ENCODE measurements at regions not wholly inside any gene's neighbourhood (a gene's known extent, or its start where the extent isn't known, plus 50 kb on each side); places are given as distances from the start of the nearest gene placed in this dataset.
A peak's percentile ranks its signal among the peaks of the same experiment; 100 is the strongest.

DNA sequence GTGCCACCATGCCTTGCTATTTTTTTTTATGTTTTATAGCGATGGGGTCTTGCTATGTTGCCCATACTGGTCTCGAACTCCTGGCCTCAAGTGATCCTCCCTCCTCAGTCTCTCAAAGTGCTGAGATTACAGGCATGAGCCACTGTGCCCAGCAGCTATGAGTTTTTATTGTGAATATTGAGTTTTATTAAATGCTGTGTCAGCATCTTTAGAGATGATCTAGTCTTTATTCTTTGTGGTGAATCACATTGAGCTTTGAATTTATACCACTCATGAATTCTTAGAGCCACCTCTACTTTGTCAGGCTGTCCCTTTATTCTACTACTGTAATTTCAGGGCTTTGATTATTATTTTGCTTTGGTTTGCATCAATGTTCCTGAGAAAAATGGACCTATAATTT is 428.3 kb downstream of the BTBD3 start:
- Mint-ChIP-seq H3K4me3 (no peak overlapping the region), H3K27ac (no peak overlapping the region), H3K4me1 (peaks cover 0 to 2% (median 0%) of the 10 kb centered on the region in 7 donors), H3K36me3 (peaks cover 0 to 5% (median 0%) of the 10 kb centered on the region in 5 donors), H3K27me3 (no peaks in the 10 kb centered on the region), H3K9me3 (peaks cover 2 to 19% (median 6%) of the 10 kb centered on the region in 11 donors)
- intact Hi-C loops (cut with micrococcal nuclease): no loop called here
- no peaks in the 10 kb centered on the region for H3K36me3 ChIP-seq (ENCODE audit: control insufficient read depth in 2 of 3, insufficient read depth in 3 of 3, low read length in 3 of 3)
- ChIA-PET POLR2A (no interaction called here), CTCF (no interaction called here)
- H3K4me1 ChIP-seq (ENCODE audit: control insufficient read depth in 2 of 2, insufficient read depth in 2 of 2, low read length in 2 of 2): no peaks in the 10 kb centered on the region
- no peaks in the 10 kb centered on the region for H3K9me3 ChIP-seq (ENCODE audit: control insufficient read depth in 2 of 3, low read length in 3 of 3)
- DNase-seq (no peak), ATAC-seq (no peak)
- no peak overlapping the region for H3K4me3 ChIP-seq (ENCODE audit: low read length)
- H3K27me3 ChIP-seq (ENCODE audit: control insufficient read depth in 2 of 2, insufficient read depth in 2 of 2, low read length in 2 of 2): no peaks in the 10 kb centered on the region
- no peak overlapping the region for H3K27ac ChIP-seq (ENCODE audit: low read depth, low read length)

DNA sequence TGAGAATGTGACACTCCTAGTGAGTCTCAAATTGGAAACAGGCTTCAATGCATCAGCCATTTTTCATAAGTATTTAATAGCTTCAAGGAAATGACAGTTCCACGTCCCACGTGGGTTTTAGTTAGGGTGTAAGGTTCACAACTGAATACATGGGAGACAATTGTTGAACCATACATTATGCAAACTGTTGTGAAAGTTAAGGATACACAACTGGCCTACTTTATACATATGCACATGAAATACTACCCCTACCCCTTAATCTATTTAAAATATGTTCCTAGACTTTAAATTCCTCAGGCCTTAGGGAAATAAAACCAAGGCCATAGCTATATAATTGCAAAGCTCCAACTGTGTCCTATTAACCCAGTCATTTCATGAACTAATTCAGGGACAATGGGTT is 436.1 kb downstream of the BTBD3 start:
- Histone ChIP-seq H3K4me1 (ENCODE audit: control insufficient read depth in 2 of 2, insufficient read depth in 2 of 2, low read length in 2 of 2) (no peaks in the 10 kb centered on the region), H3K27ac (ENCODE audit: low read depth, low read length) (no peak overlapping the region), H3K4me3 (ENCODE audit: low read length) (no peak overlapping the region), H3K36me3 (ENCODE audit: control insufficient read depth in 2 of 3, insufficient read depth in 3 of 3, low read length in 3 of 3) (no peaks in the 10 kb centered on the region), H3K9me3 (ENCODE audit: control insufficient read depth in 2 of 3, low read length in 3 of 3) (no peaks in the 10 kb centered on the region), H3K27me3 (ENCODE audit: control insufficient read depth in 2 of 2, insufficient read depth in 2 of 2, low read length in 2 of 2) (no peaks in the 10 kb centered on the region)
- CTCF ChIA-PET: no interaction called here
- ATAC-seq (no peak), DNase-seq (no peak)
- POLR2A ChIA-PET: no interaction called here
- Mint-ChIP-seq H3K27ac (no peak overlapping the region), H3K9me3 (peaks cover 0 to 21% (median 6%) of the 10 kb centered on the region in 11 donors), H3K4me3 (no peak overlapping the region), H3K27me3 (no peaks in the 10 kb centered on the region), H3K4me1 (no peaks in the 10 kb centered on the region), H3K36me3 (no peaks in the 10 kb centered on the region)
- intact Hi-C loops (cut with micrococcal nuclease): loop anchor here in 1 of 2 donors (5.0 kb wide), 1 partner anchor 327 kb away; no protein-coding TSS in a partner anchor

- H3K27me3 ChIP-seq (ENCODE audit: control insufficient read depth in 2 of 2, insufficient read depth in 2 of 2, low read length in 2 of 2): no peaks in the 10 kb centered on the region
- no peaks in the 10 kb centered on the region for H3K9me3 ChIP-seq (ENCODE audit: control insufficient read depth in 2 of 3, low read length in 3 of 3)
- H3K4me3 ChIP-seq (ENCODE audit: low read length): no peak overlapping the region
- peak overlapping the region in 1 of 10 donors; percentile 8 for H3K4me3 Mint-ChIP-seq
- H3K4me1 Mint-ChIP-seq: no peaks in the 10 kb centered on the region
- H3K27ac ChIP-seq (ENCODE audit: low read depth, low read length): no peak overlapping the region
- no peaks in the 10 kb centered on the region for H3K36me3 Mint-ChIP-seq
- no peaks in the 10 kb centered on the region for H3K36me3 ChIP-seq (ENCODE audit: control insufficient read depth in 2 of 3, insufficient read depth in 3 of 3, low read length in 3 of 3)
- H3K27me3 Mint-ChIP-seq: no peaks in the 10 kb centered on the region
- no peaks in the 10 kb centered on the region for H3K4me1 ChIP-seq (ENCODE audit: control insufficient read depth in 2 of 2, insufficient read depth in 2 of 2, low read length in 2 of 2)
- intact Hi-C loops (cut with micrococcal nuclease): loop anchor here in 1 of 2 donors (5.0 kb wide), 1 partner anchor 327 kb away; no protein-coding TSS in a partner anchor
- no peak for DNase-seq
- H3K27ac Mint-ChIP-seq: no peak overlapping the region
- no peak for ATAC-seq
- peaks cover 0 to 24% (median 6%) of the 10 kb centered on the region in 11 donors for H3K9me3 Mint-ChIP-seq
- POLR2A ChIA-PET: no interaction called here
- CTCF ChIA-PET: no interaction called here
Observed at GRCh38 chr20:12354725-12355124, 437.0 kb downstream of the BTBD3 start.

DNA sequence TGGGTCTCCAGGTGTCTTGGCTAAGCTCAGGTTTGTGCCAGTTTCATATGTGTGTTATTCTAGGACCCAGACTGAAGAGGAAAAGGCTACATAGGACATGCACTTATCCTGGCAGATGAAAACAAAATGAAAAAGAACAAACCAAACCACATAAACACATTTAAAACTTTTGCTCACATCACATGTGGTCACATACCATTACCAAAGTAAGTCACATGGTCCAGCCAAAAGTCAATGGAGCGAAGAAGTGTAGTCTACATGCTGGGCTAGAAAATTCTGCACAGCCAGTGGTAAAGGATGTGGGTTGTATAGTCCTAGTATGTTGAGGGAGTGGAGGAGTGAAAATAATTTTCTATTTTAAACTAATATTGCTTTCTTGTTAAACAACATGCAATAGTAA is 437.5 kb downstream of the BTBD3 start:
- no peak for ATAC-seq
- Histone ChIP-seq H3K4me3 (ENCODE audit: low read length) (no peak overlapping the region), H3K36me3 (ENCODE audit: control insufficient read depth in 2 of 3, insufficient read depth in 3 of 3, low read length in 3 of 3) (no peaks in the 10 kb centered on the region), H3K9me3 (ENCODE audit: control insufficient read depth in 2 of 3, low read length in 3 of 3) (no peaks in the 10 kb centered on the region), H3K27ac (ENCODE audit: low read depth, low read length) (no peak overlapping the region), H3K27me3 (ENCODE audit: control insufficient read depth in 2 of 2, insufficient read depth in 2 of 2, low read length in 2 of 2) (no peaks in the 10 kb centered on the region), H3K4me1 (ENCODE audit: control insufficient read depth in 2 of 2, insufficient read depth in 2 of 2, low read length in 2 of 2) (no peaks in the 10 kb centered on the region)
- intact Hi-C loops (cut with micrococcal nuclease): no loop called here
- ChIA-PET POLR2A (no interaction called here), CTCF (no interaction called here)
- no peaks in the 10 kb centered on the region for H3K4me1 Mint-ChIP-seq
- DNase-seq: no peak
- no peaks in the 10 kb centered on the region for H3K36me3 Mint-ChIP-seq
- H3K4me3 Mint-ChIP-seq: no peak overlapping the region
- no peaks in the 10 kb centered on the region for H3K27me3 Mint-ChIP-seq
- H3K9me3 Mint-ChIP-seq: peaks cover 0 to 24% (median 6%) of the 10 kb centered on the region in 11 donors
- no peak overlapping the region for H3K27ac Mint-ChIP-seq

GRCh38 chr20:12358006-12358654 is 440.4 kb downstream of the BTBD3 start:
- Histone ChIP-seq H3K27me3 (ENCODE audit: control insufficient read depth in 2 of 2, insufficient read depth in 2 of 2, low read length in 2 of 2) (no peaks in the 10 kb centered on the region), H3K9me3 (ENCODE audit: control insufficient read depth in 2 of 3, low read length in 3 of 3) (no peaks in the 10 kb centered on the region), H3K36me3 (ENCODE audit: control insufficient read depth in 2 of 3, insufficient read depth in 3 of 3, low read length in 3 of 3) (no peaks in the 10 kb centered on the region), H3K4me1 (ENCODE audit: control insufficient read depth in 2 of 2, insufficient read depth in 2 of 2, low read length in 2 of 2) (no peaks in the 10 kb centered on the region), H3K27ac (ENCODE audit: low read depth, low read length) (no peak overlapping the region), H3K4me3 (ENCODE audit: low read length) (no peak overlapping the region)
- ChIA-PET CTCF (no interaction called here), POLR2A (no interaction called here)
- DNase-seq: no peak
- intact Hi-C loops (cut with micrococcal nuclease): no loop called here
- Mint-ChIP-seq H3K27me3 (no peaks in the 10 kb centered on the region), H3K9me3 (peaks cover 0 to 27% (median 9%) of the 10 kb centered on the region in 11 donors), H3K36me3 (peaks cover 0 to 3% (median 0%) of the 10 kb centered on the region in 5 donors), H3K4me1 (no peaks in the 10 kb centered on the region), H3K27ac (no peak overlapping the region), H3K4me3 (no peak overlapping the region)
- no peak for ATAC-seq

GRCh38 chr20:12358655-12359009 is 440.9 kb downstream of the BTBD3 start:
- H3K4me3 ChIP-seq (ENCODE audit: low read length): no peak overlapping the region
- ChIA-PET POLR2A (no interaction called here), CTCF (no interaction called here)
- Mint-ChIP-seq H3K36me3 (peaks cover 0 to 4% (median 0%) of the 10 kb centered on the region in 5 donors), H3K27me3 (no peaks in the 10 kb centered on the region), H3K4me3 (no peak overlapping the region), H3K9me3 (peaks cover 0 to 27% (median 10%) of the 10 kb centered on the region in 11 donors), H3K4me1 (no peaks in the 10 kb centered on the region), H3K27ac (no peak overlapping the region)
- H3K4me1 ChIP-seq (ENCODE audit: control insufficient read depth in 2 of 2, insufficient read depth in 2 of 2, low read length in 2 of 2): no peaks in the 10 kb centered on the region
- H3K9me3 ChIP-seq (ENCODE audit: control insufficient read depth in 2 of 3, low read length in 3 of 3): no peaks in the 10 kb centered on the region
- H3K36me3 ChIP-seq (ENCODE audit: control insufficient read depth in 2 of 3, insufficient read depth in 3 of 3, low read length in 3 of 3): no peaks in the 10 kb centered on the region
- no peak for ATAC-seq
- intact Hi-C loops (cut with micrococcal nuclease): no loop called here
- no peak for DNase-seq
- no peak overlapping the region for H3K27ac ChIP-seq (ENCODE audit: low read depth, low read length)
- no peaks in the 10 kb centered on the region for H3K27me3 ChIP-seq (ENCODE audit: control insufficient read depth in 2 of 2, insufficient read depth in 2 of 2, low read length in 2 of 2)

DNA sequence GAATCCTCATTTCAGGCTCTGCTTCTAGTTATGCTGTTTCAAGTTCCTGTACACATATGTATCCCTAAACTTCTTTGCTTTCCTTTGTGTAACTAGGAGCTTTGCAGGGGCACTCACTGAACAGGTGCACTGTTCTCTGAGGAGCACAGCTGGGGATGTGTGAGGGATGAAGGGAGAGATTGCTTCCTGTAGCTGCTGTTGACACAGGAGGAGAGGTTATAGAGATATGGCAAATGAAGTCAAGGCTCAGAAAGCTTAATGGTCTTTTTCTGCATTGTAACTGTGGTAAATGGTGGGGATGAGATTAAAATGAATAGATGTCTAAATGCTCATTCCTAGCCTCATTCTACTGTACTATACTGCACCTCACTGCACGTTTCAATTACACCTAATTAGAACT is 454.3 kb downstream of the BTBD3 start:
- intact Hi-C loops (cut with micrococcal nuclease): no loop called here
- no peaks in the 10 kb centered on the region for H3K4me1 ChIP-seq (ENCODE audit: control insufficient read depth in 2 of 2, insufficient read depth in 2 of 2, low read length in 2 of 2)
- no peaks in the 10 kb centered on the region for H3K36me3 ChIP-seq (ENCODE audit: control insufficient read depth in 2 of 3, insufficient read depth in 3 of 3, low read length in 3 of 3)
- no peaks in the 10 kb centered on the region for H3K27me3 ChIP-seq (ENCODE audit: control insufficient read depth in 2 of 2, insufficient read depth in 2 of 2, low read length in 2 of 2)
- CTCF ChIA-PET: no interaction called here
- no peak overlapping the region for H3K27ac Mint-ChIP-seq
- H3K27ac ChIP-seq (ENCODE audit: low read depth, low read length): no peak overlapping the region
- DNase-seq: no peak
- peaks cover 0 to 3% (median 0%) of the 10 kb centered on the region in 5 donors for H3K36me3 Mint-ChIP-seq
- H3K9me3 Mint-ChIP-seq: peaks cover 0 to 10% (median 8%) of the 10 kb centered on the region in 11 donors
- no peak for ATAC-seq
- H3K9me3 ChIP-seq (ENCODE audit: control insufficient read depth in 2 of 3, low read length in 3 of 3): no peaks in the 10 kb centered on the region
- H3K4me1 Mint-ChIP-seq: no peaks in the 10 kb centered on the region
- no peak overlapping the region for H3K4me3 ChIP-seq (ENCODE audit: low read length)
- no peaks in the 10 kb centered on the region for H3K27me3 Mint-ChIP-seq
- no peak overlapping the region for H3K4me3 Mint-ChIP-seq
- POLR2A ChIA-PET: no interaction called here

All from naive thymus-derived CD4-positive, alpha-beta T cell (primary cell).